H9 (cell line): ENCODE measurements at regions not wholly inside any gene's neighbourhood (a gene's known extent, or its start where the extent isn't known, plus 50 kb on each side); places are given as distances from the start of the nearest gene placed in this dataset.

Experiments
- DNase-seq: peaks from one replicate; pipeline ENCODE4 v3.0.0-alpha.2; 2017
- H2AFZ ChIP-seq: one replicate; pipeline ENCODE4 v1.6.1; 2013; ENCODE audit warnings: mild to moderate bottlenecking, low read length, control low read depth, moderate library complexity
- H2AK5ac ChIP-seq: 2 replicates; pipeline ENCODE4 v1.6.1; 2013; ENCODE audit warnings: low read length, control low read depth, mixed read lengths; ENCODE audit not compliant: insufficient read length
- H2BK120ac ChIP-seq: one replicate; pipeline ENCODE4 v1.6.1; 2013; ENCODE audit warnings: low read depth, mild to moderate bottlenecking, low read length, control low read depth, inconsistent platforms; ENCODE audit not compliant: poor library complexity, severe bottlenecking
- H2BK12ac ChIP-seq: 2 replicates; pipeline ENCODE4 v1.6.1; 2013; ENCODE audit warnings: low read length, control low read depth, mixed read lengths, low read depth; ENCODE audit not compliant: insufficient read length
- H2BK15ac ChIP-seq: 2 replicates; pipeline ENCODE4 v1.6.1; 2013; ENCODE audit warnings: low read depth, low read length, control low read depth
- H2BK20ac ChIP-seq: one replicate; pipeline ENCODE4 v1.6.1; 2013; ENCODE audit warnings: low read depth, mild to moderate bottlenecking, low read length, control low read depth, inconsistent platforms; ENCODE audit not compliant: poor library complexity, severe bottlenecking
- H2BK5ac ChIP-seq: 2 replicates; pipeline ENCODE4 v1.6.1; 2013; ENCODE audit warnings: low read length, control low read depth, mixed read lengths; ENCODE audit not compliant: insufficient read length
- H3K14ac ChIP-seq: 2 replicates; pipeline ENCODE4 v1.6.1; 2013; ENCODE audit warnings: low read length, control low read depth; ENCODE audit not compliant: insufficient read depth
- H3K18ac ChIP-seq: 2 replicates; pipeline ENCODE4 v1.6.1; 2013; ENCODE audit warnings: low read depth, mild to moderate bottlenecking, mixed read lengths, low read length, control low read depth; ENCODE audit not compliant: insufficient read length
- H3K23ac ChIP-seq: 2 replicates; pipeline ENCODE4 v1.6.1; 2013; ENCODE audit warnings: low read length, control low read depth, mixed read lengths, low read depth; ENCODE audit not compliant: insufficient read length
- H3K23me2 ChIP-seq: 2 replicates; pipeline ENCODE4 v1.6.1; 2013; ENCODE audit warnings: low read depth, mild to moderate bottlenecking, mixed read lengths, low read length, control low read depth; ENCODE audit not compliant: insufficient read length, poor library complexity, severe bottlenecking
- H3K27ac ChIP-seq: 2 replicates; pipeline ENCODE4 v1.5.1; 2013; ENCODE audit warnings: low read length, control low read depth, mixed read lengths, low read depth; ENCODE audit not compliant: insufficient read length
- H3K27me3 ChIP-seq: 2 replicates; pipeline ENCODE4 v1.6.1; 2013; ENCODE audit warnings: low read length, control low read depth, inconsistent platforms; ENCODE audit not compliant: insufficient read depth
- H3K4ac ChIP-seq: 2 replicates; pipeline ENCODE4 v1.6.1; 2013; ENCODE audit warnings: low read depth, mild to moderate bottlenecking, control low read depth, inconsistent platforms, low read length, moderate library complexity
- H3K4me1 ChIP-seq: 2 replicates; pipeline ENCODE4 v1.6.1; 2013; ENCODE audit warnings: low read length, control low read depth, inconsistent platforms; ENCODE audit not compliant: insufficient read depth
- H3K4me2 ChIP-seq: 2 replicates; pipeline ENCODE4 v1.6.1; 2013; ENCODE audit warnings: low read length, control low read depth, mixed read lengths; ENCODE audit not compliant: insufficient read length, insufficient read depth
- H3K56ac ChIP-seq: 2 replicates; pipeline ENCODE4 v1.6.1; 2013; ENCODE audit warnings: low read depth, mild to moderate bottlenecking, mixed read lengths, low read length, control low read depth; ENCODE audit not compliant: insufficient read length
- H3K79me1 ChIP-seq: 2 replicates; pipeline ENCODE4 v1.6.1; 2013; ENCODE audit warnings: low read depth, mild to moderate bottlenecking, moderate library complexity, low read length, control low read depth, inconsistent platforms; ENCODE audit not compliant: insufficient read depth, poor library complexity, severe bottlenecking
- H3K79me2 ChIP-seq: 2 replicates; pipeline ENCODE4 v1.6.1; 2013; ENCODE audit warnings: low read length, control low read depth, inconsistent platforms; ENCODE audit not compliant: insufficient read depth
- H3K9ac ChIP-seq: 2 replicates; pipeline ENCODE4 v1.6.1; 2013; ENCODE audit warnings: low read length, control low read depth, mixed read lengths; ENCODE audit not compliant: insufficient read length; ENCODE audit errors: extremely low read depth
- H3K9me3 ChIP-seq: one replicate; pipeline ENCODE4 v1.6.1; 2013; ENCODE audit warnings: low read depth, low read length, inconsistent platforms; ENCODE audit not compliant: control insufficient read depth
- H3T11ph ChIP-seq: one replicate; pipeline ENCODE4 v1.6.1; 2013; ENCODE audit warnings: mild to moderate bottlenecking, low read length, control low read depth, inconsistent platforms
- H4K20me1 ChIP-seq: one replicate; pipeline ENCODE4 v1.6.1; 2013; ENCODE audit not compliant: control insufficient read depth, insufficient read length, insufficient read depth
- H4K5ac ChIP-seq: 2 replicates; pipeline ENCODE4 v1.6.1; 2013; ENCODE audit warnings: low read depth, mild to moderate bottlenecking, mixed read lengths, low read length, control low read depth; ENCODE audit not compliant: insufficient read length
- H4K8ac ChIP-seq: replicated peaks from 2 replicates; pipeline ENCODE4 v1.6.1; 2013; ENCODE audit warnings: low read length, control low read depth, mixed read lengths, low read depth; ENCODE audit not compliant: insufficient read length
- H4K91ac ChIP-seq: 2 replicates; pipeline ENCODE4 v1.6.1; 2013; ENCODE audit warnings: low read depth, mild to moderate bottlenecking, moderate library complexity, mixed read lengths, low read length, control low read depth; ENCODE audit not compliant: insufficient read length
- H3K27ac Mint-ChIP-seq, 3 experiments: 2 replicates in 2 of 3; 3 replicates in 1 of 3; pipeline ENCODE4 v1.8.0; 2020 to 2021; ENCODE audit warnings: mixed read lengths in 3 of 3, mild to moderate bottlenecking in 1 of 3, moderate library complexity in 1 of 3
- H3K27me3 Mint-ChIP-seq: 2 replicates; pipeline ENCODE4 v1.8.0; 2021; ENCODE audit warnings: low read depth, mild to moderate bottlenecking, moderate library complexity, mixed read lengths
- H3K36me3 Mint-ChIP-seq, 3 experiments: 2 replicates in 2 of 3; 3 replicates in 1 of 3; pipeline ENCODE4 v1.8.0; 2020 to 2021; ENCODE audit warnings: low read depth in 3 of 3, mixed read lengths in 3 of 3; ENCODE audit not compliant: insufficient read depth in 1 of 3
- H3K4me1 Mint-ChIP-seq, 2 experiments: 2 replicates each; pipeline ENCODE4 v1.8.0; 2020; ENCODE audit warnings: mixed read lengths in 2 of 2
- H3K4me3 Mint-ChIP-seq, 2 experiments: 2 replicates in 1 of 2; 3 replicates in 1 of 2; pipeline ENCODE4 v1.8.0; 2020 to 2021; ENCODE audit warnings: mild to moderate bottlenecking in 2 of 2, mixed read lengths in 2 of 2, moderate library complexity in 1 of 2
- H3K9me3 Mint-ChIP-seq, 2 experiments: 2 replicates in 1 of 2; 3 replicates in 1 of 2; pipeline ENCODE4 v1.8.0; 2020; ENCODE audit warnings: mild to moderate bottlenecking in 2 of 2, mixed read lengths in 2 of 2, moderate library complexity in 1 of 2
- WGBS: extraction: QIAGEN DNeasy Blood & Tissue Kit; methylation state at CpG from one replicate; pipeline ENCODE4 v1.1.7; 2013; ENCODE audit warnings: missing lambda C conversion rate, low lambda C conversion rate, mixed read lengths; ENCODE audit not compliant: insufficient read length; ENCODE audit errors: extremely low coverage; 5-methylcytosine and 5-hydroxymethylcytosine counted together
- TF ChIP-seq, protein P1 (sequence below): fragments of 200-600 bp; sonication (generic); conservative IDR thresholded peaks from 3 replicates; pipeline ENCODE4 v1.8.0; 2021; ENCODE audit warnings: antibody characterized with exemption, mild to moderate bottlenecking

DNA sequence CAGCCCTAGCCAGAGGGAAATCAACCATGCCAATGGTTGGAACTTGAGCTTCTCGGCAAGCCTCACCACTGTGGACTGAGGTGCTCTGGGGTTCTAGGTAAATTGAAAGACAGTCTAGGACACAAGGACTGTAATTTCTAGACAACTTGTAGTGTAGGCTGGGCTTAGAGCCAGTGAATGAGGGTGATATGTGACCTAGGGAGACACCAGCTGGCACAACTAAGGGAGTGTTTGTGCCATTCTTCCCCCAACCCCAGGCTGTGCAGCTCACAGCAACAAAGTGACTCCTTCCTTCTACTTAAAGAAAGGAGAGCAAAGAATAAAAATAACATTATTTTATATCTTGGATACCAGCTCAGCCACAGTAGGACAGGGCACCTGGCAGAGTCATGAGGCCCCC lies 1690.7 kb upstream of the TMEFF2 start:
- H2BK120ac ChIP-seq = no peak overlapping the region
- H3K27me3 Mint-ChIP-seq = no peaks in the 10 kb centered on the region
- peaks cover 17 to 19% of the 10 kb centered on the region in 2 experiments for H3K9me3 Mint-ChIP-seq
- H3K4me1 ChIP-seq = no peaks in the 10 kb centered on the region
- H3K56ac ChIP-seq = no peak overlapping the region
- no peak for DNase-seq
- TF ChIP-seq, protein P1, sequence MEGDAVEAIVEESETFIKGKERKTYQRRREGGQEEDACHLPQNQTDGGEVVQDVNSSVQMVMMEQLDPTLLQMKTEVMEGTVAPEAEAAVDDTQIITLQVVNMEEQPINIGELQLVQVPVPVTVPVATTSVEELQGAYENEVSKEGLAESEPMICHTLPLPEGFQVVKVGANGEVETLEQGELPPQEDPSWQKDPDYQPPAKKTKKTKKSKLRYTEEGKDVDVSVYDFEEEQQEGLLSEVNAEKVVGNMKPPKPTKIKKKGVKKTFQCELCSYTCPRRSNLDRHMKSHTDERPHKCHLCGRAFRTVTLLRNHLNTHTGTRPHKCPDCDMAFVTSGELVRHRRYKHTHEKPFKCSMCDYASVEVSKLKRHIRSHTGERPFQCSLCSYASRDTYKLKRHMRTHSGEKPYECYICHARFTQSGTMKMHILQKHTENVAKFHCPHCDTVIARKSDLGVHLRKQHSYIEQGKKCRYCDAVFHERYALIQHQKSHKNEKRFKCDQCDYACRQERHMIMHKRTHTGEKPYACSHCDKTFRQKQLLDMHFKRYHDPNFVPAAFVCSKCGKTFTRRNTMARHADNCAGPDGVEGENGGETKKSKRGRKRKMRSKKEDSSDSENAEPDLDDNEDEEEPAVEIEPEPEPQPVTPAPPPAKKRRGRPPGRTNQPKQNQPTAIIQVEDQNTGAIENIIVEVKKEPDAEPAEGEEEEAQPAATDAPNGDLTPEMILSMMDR = no peak
- no peaks in the 10 kb centered on the region for H3K79me2 ChIP-seq
- no peak overlapping the region for H3K14ac ChIP-seq
- H3K27ac ChIP-seq = no peak overlapping the region
- H2BK5ac ChIP-seq = no peak overlapping the region
- no peak overlapping the region for H2AK5ac ChIP-seq
- H3K27me3 ChIP-seq = no peaks in the 10 kb centered on the region
- H3K9ac ChIP-seq = no peak overlapping the region
- no peaks in the 10 kb centered on the region for H3K9me3 ChIP-seq
- no peak overlapping the region for H3K18ac ChIP-seq
- no peaks in the 10 kb centered on the region for H3K23me2 ChIP-seq
- no peak overlapping the region for H2BK15ac ChIP-seq
- no peaks in the 10 kb centered on the region for H3K4me1 Mint-ChIP-seq
- no peak overlapping the region for H2BK20ac ChIP-seq
- H3K4ac ChIP-seq = no peak overlapping the region
- H3K4me2 ChIP-seq = no peak overlapping the region
- H3K27ac Mint-ChIP-seq = no peak overlapping the region
- peaks cover 2 to 19% (median 3%) of the 10 kb centered on the region in 3 experiments; a peak in 5 of 7 replicates for H3K36me3 Mint-ChIP-seq
- no peak overlapping the region for H2BK12ac ChIP-seq
- no peak overlapping the region for H4K5ac ChIP-seq
- no peak overlapping the region for H3K23ac ChIP-seq
- no peaks in the 10 kb centered on the region for H4K20me1 ChIP-seq
- H4K8ac ChIP-seq = no peak overlapping the region
- no peak overlapping the region for H3K4me3 Mint-ChIP-seq
- no CpG with 5 or more reads among the region's 1 CpG for WGBS
- H4K91ac ChIP-seq = no peak overlapping the region
- H3T11ph ChIP-seq = no peak overlapping the region
- H3K79me1 ChIP-seq = no peaks in the 10 kb centered on the region
- no peak overlapping the region for H2AFZ ChIP-seq
